ENCODE measurements at regions not wholly inside any gene's neighbourhood (a gene's known extent, or its start where the extent isn't known, plus 50 kb on each side); places are given as distances from the start of the nearest gene placed in this dataset.

- DNase-seq (ENCODE audit: low read depth, low spot score): no peak
Measured at GRCh38 chr4:126563389-126563788, 1069.4 kb upstream of the INTU start.

GRCh38 chr4:126564283-126564854 is 1068.4 kb upstream of the INTU start:
- DNase-seq (ENCODE audit: low read depth, low spot score): no peak

- no peak for DNase-seq (ENCODE audit: low read depth, low spot score)
Measured at GRCh38 chr4:126568652-126569570, 1063.8 kb upstream of the INTU start.

GRCh38 chr4:126572264-126572663 is 1060.5 kb upstream of the INTU start:
- no peak for DNase-seq (ENCODE audit: low read depth, low spot score)

- no peak for DNase-seq (ENCODE audit: low read depth, low spot score)
Measured at GRCh38 chr4:126582737-126583136, 1050.0 kb upstream of the INTU start.

- no peak for DNase-seq (ENCODE audit: low read depth, low spot score)
Measured at GRCh38 chr4:126583509-126583908, 1049.2 kb upstream of the INTU start.

- DNase-seq (ENCODE audit: low read depth, low spot score): no peak
Measured at GRCh38 chr4:126591583-126591982, 1041.2 kb upstream of the INTU start.

- no peak for DNase-seq (ENCODE audit: low read depth, low spot score)
Measured at GRCh38 chr4:126592088-126592487, 1040.7 kb upstream of the INTU start.

- DNase-seq (ENCODE audit: low read depth, low spot score): no peak
Measured at GRCh38 chr4:126593626-126594025, 1039.1 kb upstream of the INTU start.

GRCh38 chr4:126595643-126596042 is 1037.1 kb upstream of the INTU start:
- DNase-seq (ENCODE audit: low read depth, low spot score): no peak

- DNase-seq (ENCODE audit: low read depth, low spot score): no peak
Measured at GRCh38 chr4:126599746-126600145, 1033.0 kb upstream of the INTU start.

- DNase-seq (ENCODE audit: low read depth, low spot score): no peak
Measured at GRCh38 chr4:126603210-126603609, 1029.5 kb upstream of the INTU start.

- no peak for DNase-seq (ENCODE audit: low read depth, low spot score)
Measured at GRCh38 chr4:126603825-126604224, 1028.9 kb upstream of the INTU start.

- no peak for DNase-seq (ENCODE audit: low read depth, low spot score)
Measured at GRCh38 chr4:126604268-126604867, 1028.4 kb upstream of the INTU start.

- no peak for DNase-seq (ENCODE audit: low read depth, low spot score)
Measured at GRCh38 chr4:126610933-126611332, 1021.8 kb upstream of the INTU start.

GRCh38 chr4:126611900-126612299 is 1020.9 kb upstream of the INTU start:
- DNase-seq (ENCODE audit: low read depth, low spot score): no peak

- no peak for DNase-seq (ENCODE audit: low read depth, low spot score)
Measured at GRCh38 chr4:126614356-126614855, 1018.4 kb upstream of the INTU start.

- DNase-seq (ENCODE audit: low read depth, low spot score): no peak
Measured at GRCh38 chr4:126616795-126617194, 1016.0 kb upstream of the INTU start.

- DNase-seq (ENCODE audit: low read depth, low spot score): no peak
Measured at GRCh38 chr4:126627255-126627654, 1005.5 kb upstream of the INTU start.

- no peak for DNase-seq (ENCODE audit: low read depth, low spot score)
Measured at GRCh38 chr4:126628933-126629332, 1003.8 kb upstream of the INTU start.

GRCh38 chr4:126630230-126630629 is 1002.5 kb upstream of the INTU start:
- DNase-seq (ENCODE audit: low read depth, low spot score): no peak

- DNase-seq (ENCODE audit: low read depth, low spot score): no peak
Measured at GRCh38 chr4:126633306-126633705, 999.5 kb upstream of the INTU start.
